HG02884 (cell line): ENCODE measurements at regions not wholly inside any gene's neighbourhood (a gene's known extent, or its start where the extent isn't known, plus 50 kb on each side); places are given as distances from the start of the nearest gene placed in this dataset.
"Not testable (repeated sequence)": the region's sequence is repeated elsewhere in the genome, so short reads cannot be mapped to it uniquely, and the experiment has no call there.

ENCODE experiments used
- ATAC-seq: cut with Tn5 transposase; IDR thresholded peaks from one replicate; pipeline ENCODE4 v1.9.1; 2021; ENCODE audit warnings: mild to moderate bottlenecking, moderate library complexity; ENCODE audit not compliant: unreplicated experiment

DNA sequence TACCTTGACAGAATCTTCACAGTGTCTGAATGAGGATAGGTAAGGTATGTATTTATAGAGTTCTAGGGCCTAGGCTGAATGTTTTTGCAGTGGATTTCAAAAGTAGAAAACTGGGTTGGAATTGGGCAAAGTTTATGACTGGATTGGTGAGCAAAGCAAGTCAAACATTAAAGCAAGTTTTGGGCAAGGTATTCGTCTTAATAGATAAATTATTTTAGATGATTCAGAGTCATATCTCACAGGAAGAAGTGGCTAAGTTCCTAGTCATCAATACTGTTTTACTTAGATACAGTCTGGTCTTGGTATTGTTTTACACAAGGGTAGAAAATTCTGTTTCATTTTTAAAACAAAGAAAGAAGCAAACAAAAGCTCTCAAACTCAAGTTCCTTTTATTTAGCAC is 284.1 kb upstream of the EPHA7 start:
- ATAC-seq, result no peak

GRCh38 chr6:93701526-93701925 is 282.2 kb upstream of the EPHA7 start:
- no peak for ATAC-seq

GRCh38 chr6:93685494-93685893 is 266.1 kb upstream of the EPHA7 start:
- ATAC-seq, result no peak

- ATAC-seq, result no peak
Observed at GRCh38 chr6:93684339-93684738, 265.0 kb upstream of the EPHA7 start.

DNA sequence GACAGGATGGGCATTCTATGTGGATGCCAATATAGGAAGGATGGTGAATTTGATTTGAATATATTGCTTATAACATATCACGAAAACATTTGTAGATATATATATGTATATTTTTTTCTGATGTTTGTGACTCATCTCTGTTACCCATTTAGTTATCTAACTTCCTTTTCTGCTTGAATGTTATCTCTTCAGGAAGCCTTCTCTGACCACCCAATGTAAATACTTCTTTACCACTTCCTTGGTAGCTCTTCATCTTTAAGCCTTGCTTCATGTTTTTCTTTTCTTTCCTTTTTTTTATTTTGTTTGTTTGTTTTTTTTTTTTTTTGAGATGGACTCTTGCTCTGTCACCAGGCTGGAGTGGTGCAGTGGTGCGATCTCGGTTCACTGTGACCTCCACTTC is 260.5 kb upstream of the EPHA7 start:
- ATAC-seq, result no peak

DNA sequence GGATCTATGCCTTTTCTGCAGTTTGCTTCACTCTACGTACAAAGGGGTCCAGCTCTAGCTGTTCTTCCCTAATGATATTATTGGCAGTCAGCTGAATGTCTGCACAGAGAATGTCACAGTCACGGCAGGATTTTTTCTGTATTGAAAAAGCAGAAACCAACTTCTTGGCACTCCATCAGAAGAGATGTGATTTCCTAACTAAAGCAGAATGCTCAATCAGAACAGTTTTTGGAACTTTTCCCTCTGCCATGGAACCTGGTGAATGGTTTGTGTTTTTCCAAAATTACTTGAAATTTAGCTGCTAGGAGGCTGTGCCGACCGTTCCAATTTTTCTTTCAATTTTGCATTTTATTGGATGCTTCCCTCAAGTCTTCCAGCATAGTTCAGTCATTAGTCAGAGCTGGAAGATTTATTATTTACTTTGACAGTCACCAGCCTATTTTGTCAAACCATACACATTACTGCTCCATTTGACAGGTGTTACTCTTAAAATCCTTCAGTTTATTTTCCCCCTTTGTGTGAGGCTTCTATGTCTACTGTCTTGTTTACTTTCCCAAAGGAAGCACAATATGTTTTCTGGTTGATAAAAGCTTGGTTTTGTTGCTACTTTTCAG is 259.6 kb upstream of the EPHA7 start:
- ATAC-seq, result no peak

DNA sequence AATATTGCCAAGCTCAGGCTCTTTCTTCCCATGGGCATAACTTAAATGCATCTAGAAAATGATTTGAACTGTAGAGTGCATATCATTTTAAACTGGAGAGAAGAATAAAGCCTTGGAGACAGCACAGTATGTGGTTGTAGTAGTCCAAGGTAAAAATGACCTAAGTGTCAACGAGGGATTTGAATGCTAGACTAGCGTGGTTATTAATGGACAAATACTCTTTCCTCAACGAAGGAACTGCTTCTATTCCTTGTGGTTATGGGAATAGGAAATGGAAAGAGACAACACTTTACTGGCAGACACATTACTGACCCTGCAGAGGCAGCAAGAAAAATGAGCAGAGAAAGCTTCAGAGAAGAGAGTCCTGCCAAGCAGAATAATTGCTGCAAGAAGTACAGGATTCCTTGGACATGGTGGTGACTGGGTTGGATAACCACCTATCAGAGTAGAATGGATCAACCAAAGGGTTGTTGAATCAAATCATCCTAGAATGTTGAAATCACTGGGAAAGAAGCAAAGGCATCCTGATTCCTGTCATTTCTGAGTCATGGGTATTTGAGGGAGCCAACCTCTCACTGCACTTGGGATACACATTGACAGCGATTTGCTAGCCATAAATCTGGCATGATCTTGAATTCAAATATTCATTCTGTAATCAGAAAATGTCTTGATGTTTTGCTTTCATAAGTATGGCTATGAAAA is 258.1 kb upstream of the EPHA7 start:
- ATAC-seq, result no peak

GRCh38 chr6:93676581-93676980 is 257.2 kb upstream of the EPHA7 start:
- ATAC-seq, result no peak

GRCh38 chr6:93675856-93676417 is 256.6 kb upstream of the EPHA7 start:
- no peak for ATAC-seq

DNA sequence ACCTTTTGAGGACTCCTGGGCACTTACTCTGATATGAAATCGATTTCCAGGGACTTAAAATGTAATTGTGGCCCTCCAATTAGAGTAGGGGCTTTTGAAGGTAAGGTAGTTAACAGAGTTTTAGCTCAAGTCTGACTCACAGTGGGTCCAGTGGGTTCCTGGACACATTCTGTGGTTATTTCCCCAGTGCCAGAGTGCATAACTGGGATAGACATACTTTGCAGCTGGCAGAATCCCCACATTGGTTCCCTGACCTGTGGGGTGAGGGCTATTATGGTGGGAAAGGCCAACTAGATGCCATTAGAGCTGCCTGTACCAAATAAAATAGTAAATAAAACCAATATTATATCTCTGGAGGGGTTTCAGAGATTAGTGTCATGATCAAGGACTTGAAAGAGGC is 243.8 kb upstream of the EPHA7 start:
- ATAC-seq, result no peak

DNA sequence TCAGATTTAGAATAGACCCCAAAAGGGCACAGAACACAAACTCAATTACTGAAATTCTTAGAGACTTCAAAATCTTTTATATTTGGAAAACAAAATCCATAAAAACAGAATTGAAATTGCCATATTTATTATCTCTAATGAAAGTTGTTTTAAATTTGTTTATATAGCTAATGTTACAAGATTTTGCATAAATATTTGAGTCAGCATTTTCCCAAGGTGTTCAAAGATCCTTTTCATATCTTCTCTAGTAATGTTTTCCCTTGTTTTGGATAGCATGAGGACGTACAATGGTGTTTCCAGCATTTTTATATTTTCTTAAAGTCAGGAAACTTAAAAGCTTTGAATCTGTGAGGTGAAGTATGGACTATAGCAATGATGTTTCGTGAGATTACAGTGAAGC is 235.2 kb upstream of the EPHA7 start:
- ATAC-seq, result no peak

- ATAC-seq, result no peak
Observed at GRCh38 chr6:93644611-93645010, 225.3 kb upstream of the EPHA7 start.

DNA sequence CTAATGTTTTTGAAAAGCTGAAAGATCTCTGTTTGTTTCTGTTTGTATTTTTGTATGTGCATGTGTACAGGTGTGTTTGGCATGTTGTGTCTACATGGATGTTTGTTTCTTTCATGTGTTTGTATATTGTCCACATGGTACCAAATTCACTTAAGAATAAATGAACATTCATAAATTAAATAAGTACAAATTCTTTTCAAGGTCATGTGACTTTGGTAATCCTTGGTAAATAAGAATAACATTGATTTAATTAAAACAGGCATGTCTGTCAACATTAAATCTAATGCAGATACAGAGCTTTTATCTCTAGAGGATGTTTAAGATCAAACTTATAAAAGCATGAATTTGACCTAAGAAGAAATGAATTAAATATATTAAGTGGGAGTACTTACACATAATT is 219.8 kb upstream of the EPHA7 start:
- ATAC-seq, result no peak

GRCh38 chr6:93636987-93637664 is 217.8 kb upstream of the EPHA7 start:
- ATAC-seq, result not testable (repeated sequence)

GRCh38 chr6:93624408-93624807 is 205.0 kb upstream of the EPHA7 start:
- no peak for ATAC-seq

GRCh38 chr6:93621442-93621841 is 202.1 kb upstream of the EPHA7 start:
- ATAC-seq, result no peak

- ATAC-seq, result no peak
Observed at GRCh38 chr6:93604951-93605350, 185.6 kb upstream of the EPHA7 start.

GRCh38 chr6:93592417-93592816 is 173.1 kb upstream of the EPHA7 start:
- ATAC-seq, result no peak

- ATAC-seq, result no peak
Observed at GRCh38 chr6:93586306-93586705, 166.9 kb upstream of the EPHA7 start.

DNA sequence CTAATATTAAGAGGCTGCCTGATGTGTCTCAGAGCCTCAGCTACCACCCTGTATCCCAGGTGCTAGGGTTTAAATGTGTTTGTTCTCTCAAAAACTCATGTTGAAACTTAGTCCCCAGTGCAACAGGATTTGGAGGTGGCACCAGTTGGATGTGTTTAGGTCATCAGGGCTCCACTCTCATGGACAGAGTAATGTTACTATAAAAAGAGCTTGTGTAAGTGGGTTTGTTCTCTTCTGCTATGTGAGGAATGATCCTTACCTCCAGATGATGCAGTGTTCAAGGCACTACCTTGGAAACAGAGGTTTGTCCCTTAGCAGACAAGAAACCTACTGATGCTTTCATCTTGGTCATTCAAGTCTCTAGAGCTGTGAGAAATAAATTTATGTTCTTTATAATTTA is 164.9 kb upstream of the EPHA7 start:
- ATAC-seq, result no peak

- ATAC-seq, result no peak
Observed at GRCh38 chr6:93581371-93581770, 162.0 kb upstream of the EPHA7 start.

DNA sequence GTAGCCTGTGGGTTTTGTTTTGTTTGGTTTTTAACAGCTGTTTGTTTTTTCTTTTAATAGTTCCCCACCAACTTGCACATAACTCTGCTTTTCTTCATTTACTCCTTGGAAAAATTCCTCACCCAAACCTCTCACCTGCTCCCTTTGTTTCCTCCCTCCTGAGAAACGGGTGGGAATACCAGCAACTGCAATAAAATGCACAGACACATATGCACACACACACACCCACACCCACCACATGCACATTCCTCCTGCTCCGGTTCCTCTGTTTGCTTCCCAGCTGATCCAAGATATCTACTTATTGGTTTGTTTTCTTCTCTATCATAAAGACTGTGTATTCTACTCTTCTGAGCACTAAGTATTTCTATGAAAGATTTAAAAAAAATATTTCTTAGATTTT is 161.1 kb upstream of the EPHA7 start:
- ATAC-seq, result no peak
